Erythroblast (primary cell): ENCODE measurements at regions not wholly inside any gene's neighbourhood (a gene's known extent, or its start where the extent isn't known, plus 50 kb on each side); places are given as distances from the start of the nearest gene placed in this dataset.

Source experiments
- GATA1 ChIP-seq: IDR thresholded peaks from 2 replicates; pipeline ENCODE4 v1.6.1; 2011; ENCODE audit warnings: low read depth, mild to moderate bottlenecking, control low read depth, low read length, moderate library complexity
- POLR2A ChIP-seq: IDR thresholded peaks from 2 replicates; pipeline ENCODE4 v1.6.1; 2011; ENCODE audit warnings: mild to moderate bottlenecking, low read length

DNA sequence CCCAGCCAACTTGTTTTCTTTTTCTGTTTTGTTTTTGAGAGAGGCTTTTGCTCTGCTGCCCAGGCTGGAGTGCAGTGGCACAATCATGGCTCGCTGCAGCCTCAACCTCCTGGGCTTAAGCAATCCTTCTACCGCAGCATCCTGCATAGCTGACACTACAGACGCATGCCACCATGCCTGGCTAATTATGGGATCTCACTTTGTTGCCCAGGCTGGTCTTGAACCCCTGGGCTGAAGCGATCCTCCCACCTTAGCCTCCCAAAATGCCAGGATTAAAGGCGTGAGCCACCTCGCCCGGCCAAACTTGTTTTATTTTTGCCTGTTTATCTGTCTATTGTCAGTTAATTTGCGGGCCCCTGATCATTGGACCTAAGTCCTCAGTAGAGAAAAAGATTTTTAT, 61.6 kb upstream of the MSH6 start:
- TF ChIP-seq POLR2A = no peak
- no peak for TF ChIP-seq GATA1
